PC-3 (cell line): ENCODE measurements at regions not wholly inside any gene's neighbourhood (a gene's known extent, or its start where the extent isn't known, plus 50 kb on each side); places are given as distances from the start of the nearest gene placed in this dataset.

Experiments used
- ATAC-seq: fragments of 200-7000 bp; cut with Tn5 transposase; 2 replicates; pipeline ENCODE4 v1.9.1; 2020; ENCODE audit warnings: mild to moderate bottlenecking, moderate library complexity
- BruUV-seq: library from RNA; stranded (reverse); fragments of 400-500 nt; replicated peaks from 2 replicates; lab custom pipeline; 2021; lab: Mats Ljungman, UMichigan
- CTCF ChIA-PET: fragments of 300-600 bp; sonication (Branson Sonifier 250); formaldehyde crosslinking; loops from one replicate; lab custom pipeline; 2022; ENCODE audit warnings: antibody characterized with exemption; lab: Charles Lee
- POLR2A ChIA-PET: fragments of 300-600 bp; sonication (Branson Sonifier 250); formaldehyde crosslinking; loops from one replicate; lab custom pipeline; 2022; ENCODE audit warnings: antibody characterized with exemption; ENCODE audit not compliant: unreplicated experiment; lab: Charles Lee
- DNase-seq: peaks from one replicate; pipeline ENCODE4 v3.0.0-alpha.2; 2015
- H2AFZ ChIP-seq: fragments of 300-600 bp; sonication (generic); 2 replicates; pipeline ENCODE4 v1.6.0; 2016; ENCODE audit warnings: antibody characterized with exemption, low read length
- H3F3A ChIP-seq: fragments of 300-600 bp; sonication (generic); one replicate; pipeline ENCODE4 v1.6.0; 2017; ENCODE audit warnings: antibody characterized with exemption, low read length, control low read depth, mild to moderate bottlenecking; ENCODE audit not compliant: unreplicated experiment
- H3K27ac ChIP-seq: fragments of 300-600 bp; sonication (generic); 2 replicates; pipeline ENCODE4 v1.5.1; 2016; ENCODE audit warnings: mild to moderate bottlenecking, low read length
- H3K27me3 ChIP-seq: fragments of 300-600 bp; sonication (generic); 2 replicates; pipeline ENCODE4 v1.6.1; 2016; ENCODE audit warnings: low read length, mixed read lengths
- H3K36me3 ChIP-seq: fragments of 300-600 bp; sonication (generic); 2 replicates; pipeline ENCODE4 v1.6.1; 2016; ENCODE audit warnings: low read depth, mixed run types, low read length, mixed read lengths
- H3K4me1 ChIP-seq: fragments of 300-600 bp; sonication (generic); 2 replicates; pipeline ENCODE4 v1.5.1; 2016; ENCODE audit warnings: low read length; ENCODE audit not compliant: insufficient read depth
- H3K4me2 ChIP-seq: fragments of 300-600 bp; sonication (generic); 2 replicates; pipeline ENCODE4 v1.6.0; 2016; ENCODE audit warnings: low read length
- H3K4me3 ChIP-seq: fragments of 300-600 bp; sonication (generic); 2 replicates; pipeline ENCODE4 v1.5.1; 2016; ENCODE audit warnings: mild to moderate bottlenecking, low read length, mixed read lengths
- H3K79me2 ChIP-seq: fragments of 300-600 bp; sonication (generic); 2 replicates; pipeline ENCODE4 v1.6.1; 2017; ENCODE audit warnings: low read length, mixed read lengths
- H3K9ac ChIP-seq: fragments of 300-600 bp; sonication (generic); 2 replicates; pipeline ENCODE4 v1.6.0; 2016; ENCODE audit warnings: mild to moderate bottlenecking, low read length
- H3K9me2 ChIP-seq: fragments of 300-600 bp; sonication (generic); replicated peaks from 2 replicates; pipeline ENCODE4 v1.6.1; 2016; ENCODE audit warnings: mixed run types, low read length, mixed read lengths
- H3K9me3 ChIP-seq: fragments of 300-600 bp; sonication (generic); 2 replicates; pipeline ENCODE4 v1.6.1; 2016; ENCODE audit warnings: low read length, mixed read lengths
- H4K20me1 ChIP-seq: fragments of 300-600 bp; sonication (generic); 2 replicates; pipeline ENCODE4 v1.6.1; 2016; ENCODE audit warnings: low read length, mixed read lengths
- EZH2 ChIP-seq: fragments of 300-600 bp; sonication (generic); IDR thresholded peaks from one replicate; pipeline ENCODE4 v1.6.1; 2017; ENCODE audit warnings: antibody characterized with exemption, mild to moderate bottlenecking, low read length; ENCODE audit not compliant: unreplicated experiment
- EZH2phosphoT487 ChIP-seq: fragments of 300-600 bp; sonication (generic); IDR thresholded peaks from 2 replicates; pipeline ENCODE4 v1.6.1; 2018; ENCODE audit warnings: mild to moderate bottlenecking, antibody characterized with exemption, low read length, borderline replicate concordance
- intact Hi-C: fragments of 100-400 bp; cut with micrococcal nuclease; formaldehyde crosslinking; loops from 2 replicates; pipeline ENCODE4 v1.9.0; 2023
- TF ChIP-seq, protein P1 (sequence below): fragments of 300-600 bp; sonication (generic); conservative IDR thresholded peaks from 2 replicates; pipeline ENCODE4 v1.5.1; 2017; ENCODE audit warnings: antibody characterized with exemption, low read depth, mild to moderate bottlenecking, low read length

DNA sequence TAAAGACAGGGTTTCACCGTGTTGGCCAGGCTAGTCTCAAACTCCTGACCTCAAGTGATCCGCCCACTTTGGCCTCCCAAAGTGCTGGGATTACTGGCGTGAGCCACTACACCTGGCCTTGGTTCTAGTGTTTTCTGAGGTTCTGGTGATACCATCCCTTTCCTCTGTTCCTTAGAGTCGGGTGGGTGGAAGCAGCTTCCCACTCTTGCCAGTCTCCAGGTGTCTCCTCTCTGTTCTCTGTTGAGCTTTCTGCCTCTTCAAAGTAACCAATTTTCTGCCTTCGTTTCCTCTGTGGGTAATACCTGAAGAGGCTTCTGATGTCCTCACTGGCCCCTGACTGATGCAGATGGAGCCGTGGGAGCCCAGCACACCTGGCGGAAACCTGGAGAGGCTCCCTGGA, 53.4 kb upstream of the LHX5 start:
- Histone ChIP-seq H3K4me2 (no peak overlapping the region), H3K9me2 (no peaks in the 10 kb centered on the region), H3K4me1 (no peaks in the 10 kb centered on the region), H3K9ac (no peak overlapping the region), H3K27me3 (peaks cover 87% of the 10 kb centered on the region), H4K20me1 (no peaks in the 10 kb centered on the region), H3K4me3 (no peak overlapping the region), H3K79me2 (no peaks in the 10 kb centered on the region), H3F3A (no peaks in the 10 kb centered on the region), H2AFZ (no peak overlapping the region), H3K9me3 (no peaks in the 10 kb centered on the region), H3K36me3 (no peaks in the 10 kb centered on the region), H3K27ac (no peak overlapping the region)
- ATAC-seq (no peak), DNase-seq (no peak)
- CTCF ChIA-PET, result no interaction called here
- no TSS peak for BruUV-seq
- TF ChIP-seq EZH2, result no peak
- TF ChIP-seq, protein P1, sequence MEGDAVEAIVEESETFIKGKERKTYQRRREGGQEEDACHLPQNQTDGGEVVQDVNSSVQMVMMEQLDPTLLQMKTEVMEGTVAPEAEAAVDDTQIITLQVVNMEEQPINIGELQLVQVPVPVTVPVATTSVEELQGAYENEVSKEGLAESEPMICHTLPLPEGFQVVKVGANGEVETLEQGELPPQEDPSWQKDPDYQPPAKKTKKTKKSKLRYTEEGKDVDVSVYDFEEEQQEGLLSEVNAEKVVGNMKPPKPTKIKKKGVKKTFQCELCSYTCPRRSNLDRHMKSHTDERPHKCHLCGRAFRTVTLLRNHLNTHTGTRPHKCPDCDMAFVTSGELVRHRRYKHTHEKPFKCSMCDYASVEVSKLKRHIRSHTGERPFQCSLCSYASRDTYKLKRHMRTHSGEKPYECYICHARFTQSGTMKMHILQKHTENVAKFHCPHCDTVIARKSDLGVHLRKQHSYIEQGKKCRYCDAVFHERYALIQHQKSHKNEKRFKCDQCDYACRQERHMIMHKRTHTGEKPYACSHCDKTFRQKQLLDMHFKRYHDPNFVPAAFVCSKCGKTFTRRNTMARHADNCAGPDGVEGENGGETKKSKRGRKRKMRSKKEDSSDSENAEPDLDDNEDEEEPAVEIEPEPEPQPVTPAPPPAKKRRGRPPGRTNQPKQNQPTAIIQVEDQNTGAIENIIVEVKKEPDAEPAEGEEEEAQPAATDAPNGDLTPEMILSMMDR, result no peak
- TF ChIP-seq EZH2phosphoT487, result no peak
- intact Hi-C loops, result no loop called here
- POLR2A ChIA-PET, result no interaction called here

DNA sequence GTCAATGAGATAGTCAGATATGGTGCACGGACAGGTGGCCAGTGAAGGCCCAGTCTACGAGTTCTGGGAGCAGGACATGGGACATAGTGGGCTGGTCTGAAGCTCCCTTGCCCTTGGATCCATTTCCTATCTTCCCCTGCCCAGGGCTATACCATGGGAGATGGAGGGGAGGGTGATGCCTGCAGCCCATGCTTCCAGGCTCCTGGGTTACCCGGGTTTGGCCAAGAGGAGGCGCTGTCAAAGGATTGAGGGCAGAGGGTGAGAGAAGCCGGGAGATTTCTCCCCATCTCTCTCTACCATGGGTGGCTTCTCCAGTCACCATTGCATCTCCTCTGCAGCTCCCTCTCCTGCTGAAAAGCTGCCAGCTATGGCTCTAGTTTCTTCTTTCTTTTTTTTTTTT, 52.8 kb upstream of the LHX5 start:
- Histone ChIP-seq H3K4me2 (no peak overlapping the region), H3K9me3 (no peaks in the 10 kb centered on the region), H3K9me2 (no peaks in the 10 kb centered on the region), H3K4me1 (no peaks in the 10 kb centered on the region), H3F3A (no peaks in the 10 kb centered on the region), H3K4me3 (no peak overlapping the region), H3K27me3 (peaks cover 92% of the 10 kb centered on the region), H3K9ac (no peak overlapping the region), H3K27ac (no peak overlapping the region), H3K79me2 (no peaks in the 10 kb centered on the region), H3K36me3 (no peaks in the 10 kb centered on the region), H2AFZ (no peak overlapping the region), H4K20me1 (no peaks in the 10 kb centered on the region)
- ChIA-PET CTCF (no interaction called here), POLR2A (no interaction called here)
- no TSS peak for BruUV-seq
- intact Hi-C loops, result no loop called here
- TF ChIP-seq, protein P1, result 0 out of 2 replicates have a peak, but pooled peaks have one; percentile 23
- TF ChIP-seq EZH2phosphoT487, result no peak
- ATAC-seq (no peak), DNase-seq (no peak)

DNA sequence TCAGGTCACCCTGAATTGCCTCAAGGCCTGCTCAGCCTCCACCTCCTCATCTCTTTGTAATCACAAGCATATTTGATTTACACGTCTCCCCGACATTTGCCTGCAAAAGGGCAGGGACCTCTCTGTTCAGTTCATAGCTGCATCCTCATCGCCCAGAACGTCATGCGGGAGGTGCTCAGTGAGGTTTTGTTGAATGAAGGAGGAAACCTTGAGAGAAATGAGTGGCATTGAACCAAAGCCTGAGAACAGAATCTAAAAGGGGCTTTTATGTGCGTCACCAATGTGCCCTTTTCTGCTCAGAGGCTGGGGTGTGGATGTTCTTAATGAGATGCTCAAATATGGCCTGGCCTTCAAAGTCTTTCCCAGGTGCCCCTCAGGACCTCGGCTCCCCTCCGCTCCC, 50.0 kb upstream of the LHX5 start:
- BruUV-seq, result no TSS peak
- no peaks in the 10 kb centered on the region for H3K9me2 ChIP-seq
- H3K27ac ChIP-seq, result no peak overlapping the region
- POLR2A ChIA-PET, result no interaction called here
- H3F3A ChIP-seq, result no peaks in the 10 kb centered on the region
- no peaks in the 10 kb centered on the region for H4K20me1 ChIP-seq
- ATAC-seq (no peak), DNase-seq (no peak)
- intact Hi-C loops, result no loop called here
- TF ChIP-seq, protein P1, result no peak
- no peak for TF ChIP-seq EZH2
- no peak for TF ChIP-seq EZH2phosphoT487
- H3K4me3 ChIP-seq, result no peak overlapping the region
- H3K9me3 ChIP-seq, result no peaks in the 10 kb centered on the region
- peaks cover 95% of the 10 kb centered on the region for H3K27me3 ChIP-seq
- no peak overlapping the region for H2AFZ ChIP-seq
- no peaks in the 10 kb centered on the region for H3K36me3 ChIP-seq
- no peaks in the 10 kb centered on the region for H3K79me2 ChIP-seq
- CTCF ChIA-PET, result no interaction called here
- H3K4me1 ChIP-seq, result no peaks in the 10 kb centered on the region
- H3K9ac ChIP-seq, result no peak overlapping the region
- no peak overlapping the region for H3K4me2 ChIP-seq
